HepG2 (cell line): ENCODE measurements at regions not wholly inside any gene's neighbourhood (a gene's known extent, or its start where the extent isn't known, plus 50 kb on each side); places are given as distances from the start of the nearest gene placed in this dataset.

Source experiments
- FOXK2 ChIP-seq: fragments of 450-650 bp; IDR thresholded peaks from 2 replicates; pipeline ENCODE4 v1.6.1; 2016
- HCFC1 ChIP-seq: fragments of 150-350 bp; IDR thresholded peaks from 2 replicates; pipeline ENCODE4 v1.6.1; 2014; ENCODE audit warnings: low read depth, low read length
- ISL2 ChIP-seq: sonication (generic); formaldehyde crosslinking; IDR thresholded peaks from 2 replicates; pipeline ENCODE4 v1.5.0; 2020; ENCODE audit warnings: missing genetic modification reagents
- JUN ChIP-seq: sonication (generic); formaldehyde crosslinking; IDR thresholded peaks from 2 replicates; pipeline ENCODE4 v1.4.0; 2020; ENCODE audit warnings: mild to moderate bottlenecking, missing genetic modification reagents
- POLR2AphosphoS5 ChIP-seq: IDR thresholded peaks from 2 replicates; pipeline ENCODE4 v1.6.1; 2012; ENCODE audit warnings: low read depth, low read length
- PTBP1 ChIP-seq: fragments of 200-400 bp; formaldehyde crosslinking; IDR thresholded peaks from 2 replicates; pipeline ENCODE4 v1.6.1; 2018; ENCODE audit warnings: low read length, low read depth; ENCODE audit not compliant: poor library complexity, severe bottlenecking
- SP1 ChIP-seq, 2 experiments: fragments of 450-650 bp in 1 of 2; sonication (generic) in 1 of 2; formaldehyde crosslinking in 1 of 2; IDR thresholded peaks; 2 replicates each; pipeline versions ENCODE4 v1.4.0 to v1.6.1; 2016 to 2020; ENCODE audit warnings: missing genetic modification reagents in 1 of 2
- SSRP1 ChIP-seq: IDR thresholded peaks from 2 replicates; pipeline ENCODE4 v1.6.1; 2016; ENCODE audit warnings: control low read depth
- TBP ChIP-seq: sonication (generic); formaldehyde crosslinking; IDR thresholded peaks from 2 replicates; pipeline ENCODE4 v1.5.0; 2020; ENCODE audit warnings: missing genetic modification reagents
- ZNF24 ChIP-seq: fragments of 450-650 bp; IDR thresholded peaks from 2 replicates; pipeline ENCODE4 v1.6.1; 2017; ENCODE audit warnings: antibody characterized with exemption, mild to moderate bottlenecking
- ZNF768 ChIP-seq: sonication (generic); formaldehyde crosslinking; IDR thresholded peaks from 2 replicates; pipeline ENCODE4 v1.4.0; 2020; ENCODE audit warnings: missing genetic modification reagents
- TF ChIP-seq, protein P1 (sequence below): sonication (generic); formaldehyde crosslinking; IDR thresholded peaks from 2 replicates; pipeline ENCODE4 v1.5.0; 2020; ENCODE audit warnings: mild to moderate bottlenecking, missing genetic modification reagents, moderate library complexity
- TF ChIP-seq, protein P2 (sequence below): IDR thresholded peaks from 2 replicates; pipeline ENCODE4 v1.6.1; 2012; ENCODE audit warnings: inconsistent platforms
- TF ChIP-seq, protein P3 (sequence below): sonication (generic); formaldehyde crosslinking; IDR thresholded peaks from 2 replicates; pipeline ENCODE4 v1.4.0; 2020; ENCODE audit warnings: mild to moderate bottlenecking, missing genetic modification reagents

DNA sequence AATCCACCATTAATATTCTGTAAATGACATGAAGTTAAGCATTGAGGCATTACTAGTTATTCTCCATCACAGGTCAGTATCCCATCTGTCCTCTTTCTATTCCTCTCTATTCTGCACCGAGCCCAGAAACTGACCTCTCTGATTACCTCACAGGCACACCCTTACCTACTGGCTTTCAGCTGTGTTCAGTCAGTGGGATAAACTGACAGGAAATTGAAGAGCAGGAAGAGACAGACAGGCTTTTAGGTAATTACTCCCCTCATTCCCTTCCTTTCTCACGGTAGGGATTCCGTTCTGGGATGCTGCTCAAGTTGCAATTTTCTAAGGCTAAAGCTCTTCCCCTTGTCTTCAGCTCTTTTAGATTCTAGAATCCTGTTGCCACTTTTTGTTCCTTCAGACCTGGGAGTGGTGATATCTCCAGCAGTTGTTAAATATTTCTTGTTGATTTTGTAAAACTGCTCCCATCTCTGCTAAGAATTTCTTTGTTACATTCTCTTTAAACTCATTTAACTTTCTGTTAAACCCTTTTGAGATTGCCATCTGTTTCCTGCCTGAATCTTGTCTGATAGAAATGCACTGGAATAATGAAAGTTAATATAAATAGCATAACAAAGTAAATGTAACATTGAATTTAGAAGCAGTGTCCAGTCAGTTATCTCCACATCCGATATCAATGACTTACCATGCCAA, 1063.4 kb downstream of the PLA2G4A start:
- TF ChIP-seq JUN (CRISPR knock-in tag), result no peak
- TF ChIP-seq POLR2AphosphoS5, result no peak
- TF ChIP-seq PTBP1, result no peak
- no peak for TF ChIP-seq ZNF768 (CRISPR knock-in tag)
- TF ChIP-seq, protein P1, sequence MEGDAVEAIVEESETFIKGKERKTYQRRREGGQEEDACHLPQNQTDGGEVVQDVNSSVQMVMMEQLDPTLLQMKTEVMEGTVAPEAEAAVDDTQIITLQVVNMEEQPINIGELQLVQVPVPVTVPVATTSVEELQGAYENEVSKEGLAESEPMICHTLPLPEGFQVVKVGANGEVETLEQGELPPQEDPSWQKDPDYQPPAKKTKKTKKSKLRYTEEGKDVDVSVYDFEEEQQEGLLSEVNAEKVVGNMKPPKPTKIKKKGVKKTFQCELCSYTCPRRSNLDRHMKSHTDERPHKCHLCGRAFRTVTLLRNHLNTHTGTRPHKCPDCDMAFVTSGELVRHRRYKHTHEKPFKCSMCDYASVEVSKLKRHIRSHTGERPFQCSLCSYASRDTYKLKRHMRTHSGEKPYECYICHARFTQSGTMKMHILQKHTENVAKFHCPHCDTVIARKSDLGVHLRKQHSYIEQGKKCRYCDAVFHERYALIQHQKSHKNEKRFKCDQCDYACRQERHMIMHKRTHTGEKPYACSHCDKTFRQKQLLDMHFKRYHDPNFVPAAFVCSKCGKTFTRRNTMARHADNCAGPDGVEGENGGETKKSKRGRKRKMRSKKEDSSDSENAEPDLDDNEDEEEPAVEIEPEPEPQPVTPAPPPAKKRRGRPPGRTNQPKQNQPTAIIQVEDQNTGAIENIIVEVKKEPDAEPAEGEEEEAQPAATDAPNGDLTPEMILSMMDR (CRISPR knock-in tag), result no peak
- TF ChIP-seq, protein P2, sequence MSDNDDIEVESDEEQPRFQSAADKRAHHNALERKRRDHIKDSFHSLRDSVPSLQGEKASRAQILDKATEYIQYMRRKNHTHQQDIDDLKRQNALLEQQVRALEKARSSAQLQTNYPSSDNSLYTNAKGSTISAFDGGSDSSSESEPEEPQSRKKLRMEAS, result no peak
- no peak for TF ChIP-seq ZNF24
- TF ChIP-seq, protein P3, sequence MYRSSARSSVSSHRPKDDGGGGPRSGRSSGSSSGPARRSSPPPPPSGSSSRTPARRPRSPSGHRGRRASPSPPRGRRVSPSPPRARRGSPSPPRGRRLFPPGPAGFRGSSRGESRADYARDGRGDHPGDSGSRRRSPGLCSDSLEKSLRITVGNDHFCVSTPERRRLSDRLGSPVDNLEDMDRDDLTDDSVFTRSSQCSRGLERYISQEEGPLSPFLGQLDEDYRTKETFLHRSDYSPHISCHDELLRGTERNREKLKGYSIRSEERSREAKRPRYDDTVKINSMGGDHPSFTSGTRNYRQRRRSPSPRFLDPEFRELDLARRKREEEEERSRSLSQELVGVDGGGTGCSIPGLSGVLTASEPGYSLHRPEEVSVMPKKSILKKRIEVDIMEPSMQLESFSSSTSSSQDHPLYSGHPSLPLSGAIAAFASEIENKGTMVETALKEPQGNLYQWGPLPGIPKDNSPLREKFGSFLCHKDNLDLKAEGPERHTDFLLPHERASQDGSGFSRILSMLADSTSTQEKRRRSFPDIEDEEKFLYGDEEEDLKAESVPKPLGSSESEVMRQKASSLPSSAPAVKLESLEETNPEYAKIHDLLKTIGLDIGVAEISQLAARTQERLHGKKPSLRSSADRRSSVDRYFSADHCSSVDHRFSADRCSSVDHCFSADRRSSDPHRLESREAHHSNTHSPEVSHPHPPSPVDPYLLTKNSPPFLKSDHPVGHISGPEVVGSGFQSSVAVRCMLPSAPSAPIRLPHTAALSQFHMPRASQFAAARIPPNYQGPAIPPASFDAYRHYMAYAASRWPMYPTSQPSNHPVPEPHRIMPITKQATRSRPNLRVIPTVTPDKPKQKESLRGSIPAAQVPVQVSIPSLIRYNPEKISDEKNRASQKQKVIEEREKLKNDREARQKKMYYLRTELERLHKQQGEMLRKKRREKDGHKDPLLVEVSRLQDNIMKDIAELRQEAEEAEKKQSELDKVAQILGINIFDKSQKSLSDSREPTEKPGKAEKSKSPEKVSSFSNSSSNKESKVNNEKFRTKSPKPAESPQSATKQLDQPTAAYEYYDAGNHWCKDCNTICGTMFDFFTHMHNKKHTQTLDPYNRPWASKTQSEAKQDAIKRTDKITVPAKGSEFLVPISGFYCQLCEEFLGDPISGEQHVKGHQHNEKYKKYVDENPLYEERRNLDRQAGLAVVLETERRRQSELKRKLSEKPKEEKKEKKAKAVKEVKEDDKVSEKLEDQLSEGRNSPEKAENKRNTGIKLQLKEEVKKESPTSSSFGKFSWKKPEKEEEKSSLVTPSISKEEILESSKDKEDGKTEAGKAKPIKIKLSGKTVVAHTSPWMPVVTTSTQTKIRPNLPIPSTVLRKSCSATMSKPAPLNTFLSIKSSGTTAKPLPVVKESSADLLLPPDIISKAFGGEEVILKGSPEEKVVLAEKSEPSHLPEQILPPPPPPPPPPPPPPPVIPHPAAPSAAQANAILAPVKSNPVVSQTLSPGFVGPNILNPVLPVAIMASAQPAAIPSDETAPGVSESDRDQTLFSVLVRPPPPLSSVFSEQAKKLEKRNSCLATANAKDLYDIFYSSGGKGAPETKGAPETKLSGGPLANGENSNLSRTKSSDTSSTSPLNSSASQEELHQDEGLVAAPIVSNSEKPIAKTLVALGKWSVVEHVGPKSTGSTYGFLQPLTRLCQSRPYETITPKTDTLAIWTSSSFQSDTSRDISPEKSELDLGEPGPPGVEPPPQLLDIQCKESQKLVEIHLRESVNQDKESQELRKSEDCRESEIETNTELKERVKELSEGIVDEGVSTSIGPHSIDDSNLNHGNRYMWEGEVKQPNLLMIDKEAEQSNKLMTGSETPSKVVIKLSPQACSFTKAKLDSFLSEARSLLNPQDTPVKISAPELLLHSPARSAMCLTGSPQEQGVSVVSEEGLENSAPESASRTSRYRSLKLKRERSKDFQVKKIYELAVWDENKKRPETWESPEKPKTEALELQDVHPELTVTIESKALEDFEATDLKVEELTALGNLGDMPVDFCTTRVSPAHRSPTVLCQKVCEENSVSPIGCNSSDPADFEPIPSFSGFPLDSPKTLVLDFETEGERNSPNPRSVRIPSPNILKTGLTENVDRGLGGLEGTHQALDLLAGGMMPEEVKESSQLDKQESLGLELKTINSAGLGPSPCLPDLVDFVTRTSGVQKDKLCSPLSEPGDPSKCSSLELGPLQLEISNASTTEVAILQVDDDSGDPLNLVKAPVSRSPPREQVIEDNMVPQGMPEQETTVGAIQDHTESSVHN (CRISPR knock-in tag), result no peak
- TF ChIP-seq SP1 (IDR thresholded peaks at IDR 0.05), result no peak
- no peak for TF ChIP-seq SP1 (CRISPR knock-in tag; IDR thresholded peaks at IDR 0.05)
- TF ChIP-seq HCFC1, result no peak
- no peak for TF ChIP-seq SSRP1 (CRISPR knock-in tag)
- TF ChIP-seq ISL2, result no peak
- no peak for TF ChIP-seq FOXK2
- TF ChIP-seq TBP (CRISPR knock-in tag), result no peak
